ENCODE measurements at regions not wholly inside any gene's neighbourhood (a gene's known extent, or its start where the extent isn't known, plus 50 kb on each side); places are given as distances from the start of the nearest gene placed in this dataset.

GRCh38 chr4:63302078-63302477 lies 1107.2 kb downstream of the TECRL start:
- DNase-seq = no peak
- H3K9me3 ChIP-seq (ENCODE audit: control insufficient read depth, insufficient read depth, low read length) = peaks cover 4% of the 10 kb centered on the region; the same call in 1 of the 2 replicates
- H3K4me2 ChIP-seq (ENCODE audit: low read depth, low read length) = no peak overlapping the region
- in situ Hi-C loops (cut with MboI; ENCODE audit: low sequenced_read_pairs) (no loop called here), dilution Hi-C loops (cut with HindIII; ENCODE audit: low sequenced_read_pairs, unreplicated experiment) (no loop called here), intact Hi-C loops (cut with micrococcal nuclease) (no loop called here)
- H3K27me3 ChIP-seq (ENCODE audit: control insufficient read depth, insufficient read depth, low read length) = no peaks in the 10 kb centered on the region
- H3K79me1 ChIP-seq (ENCODE audit: low read depth in 1 of 2, low read length in 2 of 2) = no peaks in the 10 kb centered on the region
- no peak overlapping the region for H2BK15ac ChIP-seq (ENCODE audit: low read depth, low read length)
- no peak overlapping the region for H3K14ac ChIP-seq (replicated peaks; ENCODE audit: low read depth, low read length)
- no peaks in the 10 kb centered on the region for H3K36me3 ChIP-seq (ENCODE audit: control insufficient read depth, insufficient read depth, low read length)
- no peaks in the 10 kb centered on the region for H4K20me1 ChIP-seq (ENCODE audit: insufficient read depth, low read length)
- H3K27ac ChIP-seq (ENCODE audit: insufficient read depth, low read length) = no peak overlapping the region
- ATAC-seq (ENCODE audit: low read depth) = no peak
- H4K8ac ChIP-seq (ENCODE audit: low read depth in 2 of 2, low read length in 2 of 2) = no peak overlapping the region
- H3K4me1 ChIP-seq (ENCODE audit: control insufficient read depth, insufficient read depth, low read length) = no peaks in the 10 kb centered on the region
- H3K23ac ChIP-seq (ENCODE audit: low read depth, low read length) = no peak overlapping the region
- POLR2A ChIA-PET (ENCODE audit: unreplicated experiment) = no interaction called here
- H3K56ac ChIP-seq (ENCODE audit: extremely low read depth, insufficient read depth, low read length) = no peak overlapping the region
- no TSS peak for BruUV-seq (replicated peaks)
- no peak overlapping the region for H2AFZ ChIP-seq (replicated peaks; ENCODE audit: low read length, poor library complexity)
- no peak overlapping the region for H2AK9ac ChIP-seq (replicated peaks; ENCODE audit: low read depth, low read length, poor library complexity)
- H2AK5ac ChIP-seq (ENCODE audit: low read depth, low read length) = no peak overlapping the region
- H3K9ac ChIP-seq (ENCODE audit: low read depth, low read length) = no peak overlapping the region
- WGBS, 2 experiments (ENCODE audit: extremely low coverage in 2 of 2, insufficient read length in 1 of 2) = no CpG with 5 or more reads among the region's 1 CpG
- H3K4ac ChIP-seq (ENCODE audit: low read depth, low read length) = no peak overlapping the region
- no peak overlapping the region for H2BK5ac ChIP-seq (ENCODE audit: low read depth, low read length, poor library complexity, severe bottlenecking)
- H4K91ac ChIP-seq (ENCODE audit: insufficient read depth, low read depth, low read length) = no peak overlapping the region
- H3K18ac ChIP-seq (ENCODE audit: low read depth, low read length) = no peak overlapping the region
- CTCF ChIA-PET = no interaction called here
- TF ChIP-seq USF2 (IDR thresholded peaks at IDR 0.05; ENCODE audit: low read depth, low read length) (no peak), RFX5 (IDR thresholded peaks at IDR 0.05; ENCODE audit: low read depth, low read length) (no peak), FOS (IDR thresholded peaks at IDR 0.05; ENCODE audit: low read depth, low read length) (no peak), RAD21 (IDR thresholded peaks at IDR 0.05; ENCODE audit: low read length) (no peak), MAZ (IDR thresholded peaks at IDR 0.05; ENCODE audit: borderline replicate concordance, low read depth, low read length) (no peak), MAFK (IDR thresholded peaks at IDR 0.05; ENCODE audit: low read depth, low read length) (no peak), MXI1 (IDR thresholded peaks at IDR 0.05; ENCODE audit: borderline replicate concordance, low read depth, low read length) (no peak), NFE2L2 (IDR thresholded peaks at IDR 0.05; ENCODE audit: low read depth, low read length) (no peak), BHLHE40 (IDR thresholded peaks at IDR 0.05; ENCODE audit: low read depth, low read length) (no peak), ELK1 (IDR thresholded peaks at IDR 0.05; ENCODE audit: borderline replicate concordance, low read depth, low read length) (no peak), POLR2A (IDR thresholded peaks at IDR 0.05; ENCODE audit: low read depth, low read length) (no peak), SMC3 (IDR thresholded peaks at IDR 0.05; ENCODE audit: low read depth, low read length) (no peak), CHD1 (IDR thresholded peaks at IDR 0.05; ENCODE audit: low read depth, low read length) (no peak), RCOR1 (IDR thresholded peaks at IDR 0.05; ENCODE audit: insufficient replicate concordance, low read length) (no peak), CEBPB (IDR thresholded peaks at IDR 0.05; ENCODE audit: low read depth, low read length) (no peak)
- H3K4me3 ChIP-seq (ENCODE audit: insufficient read depth, low read depth, low read length) = no peak overlapping the region
- H2BK120ac ChIP-seq (ENCODE audit: low read depth, low read length) = no peak overlapping the region
- H4K5ac ChIP-seq (ENCODE audit: low read depth, low read length) = no peak overlapping the region
- no peak overlapping the region for H2BK20ac ChIP-seq (ENCODE audit: low read depth, low read length)
- no peaks in the 10 kb centered on the region for H3K9me1 ChIP-seq (ENCODE audit: insufficient read depth, low read length)

All from IMR-90 (cell line).